ENCODE measurements at regions not wholly inside any gene's neighbourhood (a gene's known extent, or its start where the extent isn't known, plus 50 kb on each side); places are given as distances from the start of the nearest gene placed in this dataset.

GRCh38 chr11:115670538-115671205 lies 166.5 kb upstream of the CADM1 start:
- ChIA-PET POLR2A (no interaction called here), CTCF (no interaction called here)
- no peak for TF ChIP-seq CTCF (IDR thresholded peaks at IDR 0.05; ENCODE audit: control extremely low read depth, extremely low read depth, low read depth, missing control alignments)
- DNase-seq (ENCODE audit: extremely low spot score): no peak

GRCh38 chr11:115665958-115666357 lies 161.7 kb upstream of the CADM1 start:
- CTCF ChIA-PET: no interaction called here
- no peak for TF ChIP-seq CTCF (IDR thresholded peaks at IDR 0.05; ENCODE audit: control extremely low read depth, extremely low read depth, low read depth, missing control alignments)
- no peak for DNase-seq (ENCODE audit: extremely low spot score)
- POLR2A ChIA-PET: no interaction called here

- DNase-seq (ENCODE audit: extremely low spot score): no peak
- TF ChIP-seq CTCF (IDR thresholded peaks at IDR 0.05; ENCODE audit: control extremely low read depth, extremely low read depth, low read depth, missing control alignments): no peak
- CTCF ChIA-PET: no interaction called here
- POLR2A ChIA-PET: no interaction called here
Measured at GRCh38 chr11:115665175-115665821, 161.1 kb upstream of the CADM1 start.

GRCh38 chr11:115664313-115664712 lies 160.1 kb upstream of the CADM1 start:
- no peak for TF ChIP-seq CTCF (IDR thresholded peaks at IDR 0.05; ENCODE audit: control extremely low read depth, extremely low read depth, low read depth, missing control alignments)
- DNase-seq (ENCODE audit: extremely low spot score): no peak
- CTCF ChIA-PET: no interaction called here
- POLR2A ChIA-PET: no interaction called here

- CTCF ChIA-PET: no interaction called here
- DNase-seq (ENCODE audit: extremely low spot score): no peak
- TF ChIP-seq CTCF (IDR thresholded peaks at IDR 0.05; ENCODE audit: control extremely low read depth, extremely low read depth, low read depth, missing control alignments): no peak
- POLR2A ChIA-PET: no interaction called here
Measured at GRCh38 chr11:115663790-115664189, 159.6 kb upstream of the CADM1 start.

GRCh38 chr11:115660030-115660805 lies 156.0 kb upstream of the CADM1 start:
- ChIA-PET POLR2A (no interaction called here), CTCF (interaction anchor here (1.0 kb wide), 1 partner anchor 21 kb away, joined by 3 read pairs; no protein-coding TSS in a partner anchor)
- DNase-seq (ENCODE audit: extremely low spot score): no peak
- TF ChIP-seq CTCF (IDR thresholded peaks at IDR 0.05; ENCODE audit: control extremely low read depth, extremely low read depth, low read depth, missing control alignments): no peak

Measured in GM10248 (cell line).